NCI-H1105 treated with DMSO at 0.1 percent for 48 hours (cell line): ENCODE measurements at regions not wholly inside any gene's neighbourhood (a gene's known extent, or its start where the extent isn't known, plus 50 kb on each side); places are given as distances from the start of the nearest gene placed in this dataset.

Experiments used
- DNase-seq: peaks from one replicate; lab custom pipeline; 2025; lab: John Stamatoyannopoulos, UW

DNA sequence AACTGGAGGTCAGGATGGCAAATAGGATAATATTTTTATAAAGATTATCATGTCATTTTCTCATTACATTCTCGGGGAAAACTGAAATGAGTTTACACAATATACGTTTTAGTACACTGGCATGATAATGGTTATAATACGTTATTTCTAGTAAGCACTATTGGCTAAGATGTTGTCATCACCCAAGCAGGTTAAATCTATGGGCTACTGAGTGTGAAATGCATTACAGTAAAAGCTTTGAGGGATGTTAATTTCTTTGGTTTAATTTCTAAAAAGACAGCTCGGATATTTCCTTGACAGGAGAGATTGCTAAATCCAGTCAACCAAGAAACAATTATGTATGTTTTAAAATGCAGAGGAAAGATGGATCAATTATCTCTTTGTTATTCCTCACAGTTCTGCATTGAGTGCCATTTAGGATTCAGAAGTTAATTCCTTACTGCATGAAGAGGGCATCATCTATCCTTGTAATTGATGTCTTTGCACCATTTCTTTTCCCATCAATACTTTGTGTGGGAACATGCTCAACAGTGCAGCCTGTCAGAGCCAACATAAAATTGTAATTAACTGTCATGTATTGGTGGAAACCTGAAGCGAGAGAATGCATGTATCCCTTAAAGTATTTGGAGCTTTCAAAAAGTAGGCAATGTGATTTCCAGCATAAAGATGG, 222.4 kb upstream of the ZP4 start:
- DNase-seq = no peak

DNA sequence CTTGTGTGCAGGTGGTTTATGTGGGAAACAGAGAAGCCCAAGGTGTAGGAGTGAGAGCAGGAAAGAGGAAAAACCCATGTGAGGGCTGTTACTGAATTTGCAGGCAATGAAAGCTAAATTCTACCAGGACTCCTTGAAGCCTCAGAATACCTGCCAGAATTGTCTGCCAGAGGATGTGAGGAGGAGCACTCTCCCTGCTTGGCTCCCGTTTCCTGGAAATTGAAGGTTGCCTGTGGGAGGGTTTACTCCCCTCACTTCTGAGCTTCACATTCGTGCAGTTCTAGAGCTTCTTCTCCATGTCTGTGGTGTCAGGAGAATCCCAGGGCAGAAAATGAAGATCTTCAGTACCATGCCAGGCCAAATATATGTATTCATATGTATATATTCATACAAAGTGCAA, 220.8 kb upstream of the ZP4 start:
- no peak for DNase-seq

- no peak for DNase-seq
Observed at GRCh38 chr1:238111081-238111480, 220.4 kb upstream of the ZP4 start.

DNA sequence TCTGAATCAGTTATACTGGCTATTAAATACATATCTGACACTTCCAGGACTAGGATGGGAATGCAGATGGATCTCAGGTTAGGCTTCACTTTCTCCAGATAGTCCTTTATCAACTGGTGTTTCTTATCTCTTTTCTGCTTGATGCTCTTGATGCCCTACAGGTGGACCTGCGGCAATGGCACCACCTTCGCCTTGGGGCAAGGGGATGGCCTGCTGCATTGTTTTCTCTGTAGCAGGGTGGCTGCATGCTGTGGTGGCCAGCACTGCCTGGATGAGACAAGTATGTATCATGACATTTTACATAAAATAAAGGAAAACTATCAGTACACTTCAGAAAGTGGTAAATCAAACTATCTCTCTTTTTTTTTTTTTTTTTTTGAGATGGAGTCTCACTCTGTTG, 217.7 kb upstream of the ZP4 start:
- DNase-seq = no peak

DNA sequence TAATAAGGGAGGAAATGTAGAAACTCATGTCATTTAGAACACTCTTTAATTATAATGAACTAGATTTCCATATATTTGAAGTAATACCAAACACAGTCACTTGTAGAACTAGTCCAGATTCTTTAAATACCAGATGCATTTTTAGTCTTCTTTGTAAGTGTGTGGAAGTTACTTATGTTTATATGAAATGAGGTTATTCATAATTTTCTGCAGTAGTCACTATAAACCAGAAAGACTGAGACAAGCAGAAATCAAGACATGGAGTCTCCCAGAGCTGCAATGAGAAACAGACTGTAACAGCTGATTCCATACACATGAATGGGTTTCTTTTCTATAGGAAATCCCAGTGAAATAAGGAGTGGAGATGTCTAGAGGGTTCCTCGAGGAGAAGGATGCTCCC, 216.6 kb upstream of the ZP4 start:
- no peak for DNase-seq

- no peak for DNase-seq
Observed at GRCh38 chr1:238104752-238105151, 214.0 kb upstream of the ZP4 start.

- no peak for DNase-seq
Observed at GRCh38 chr1:238101923-238102322, 211.2 kb upstream of the ZP4 start.

DNA sequence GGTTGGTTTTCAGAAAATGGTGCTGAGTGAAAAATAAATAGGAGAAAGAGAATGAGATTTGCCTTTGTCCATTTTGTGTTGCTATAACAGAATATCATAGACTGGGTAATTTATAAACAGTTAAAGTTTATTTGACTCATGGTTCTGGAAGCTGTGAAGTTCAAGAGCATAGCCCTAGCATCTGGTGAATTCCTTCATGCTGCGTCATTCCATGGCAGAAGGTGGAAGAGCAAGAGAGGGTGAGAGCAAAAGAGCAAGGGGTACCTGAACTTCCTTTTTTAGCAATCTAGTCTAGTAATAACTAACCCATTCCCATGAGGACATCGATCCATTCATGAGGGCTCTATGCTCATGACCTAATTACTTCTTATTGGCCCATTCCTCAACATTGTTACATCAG, 209.1 kb upstream of the ZP4 start:
- no peak for DNase-seq

- DNase-seq = no peak
Observed at GRCh38 chr1:238089615-238090014, 198.9 kb upstream of the ZP4 start.

- peak; percentile 16 for DNase-seq
Observed at GRCh38 chr1:238088560-238089290, 198.0 kb upstream of the ZP4 start.

- DNase-seq = no peak
Observed at GRCh38 chr1:238073991-238074390, 183.3 kb upstream of the ZP4 start.

- DNase-seq = no peak
Observed at GRCh38 chr1:238071061-238071460, 180.3 kb upstream of the ZP4 start.

DNA sequence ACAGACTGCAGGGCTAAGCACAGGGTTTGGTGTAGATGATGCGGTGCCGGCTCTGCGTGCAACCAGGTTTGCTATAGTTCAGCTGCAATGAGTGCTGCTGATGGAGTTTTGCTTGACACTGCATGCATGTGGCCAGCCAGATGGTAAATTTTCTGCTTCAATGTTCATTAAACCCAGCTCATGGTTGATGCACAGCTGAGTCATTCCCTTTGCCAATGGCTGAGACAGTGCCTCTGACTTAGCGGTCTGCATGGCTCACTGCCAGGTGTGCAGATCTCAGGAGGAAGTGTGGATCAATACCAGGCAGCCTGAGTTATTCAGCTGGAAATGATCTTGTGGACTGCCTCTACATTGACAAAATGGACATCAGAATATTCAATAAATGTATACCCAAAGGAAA, 172.7 kb upstream of the ZP4 start:
- DNase-seq = no peak

DNA sequence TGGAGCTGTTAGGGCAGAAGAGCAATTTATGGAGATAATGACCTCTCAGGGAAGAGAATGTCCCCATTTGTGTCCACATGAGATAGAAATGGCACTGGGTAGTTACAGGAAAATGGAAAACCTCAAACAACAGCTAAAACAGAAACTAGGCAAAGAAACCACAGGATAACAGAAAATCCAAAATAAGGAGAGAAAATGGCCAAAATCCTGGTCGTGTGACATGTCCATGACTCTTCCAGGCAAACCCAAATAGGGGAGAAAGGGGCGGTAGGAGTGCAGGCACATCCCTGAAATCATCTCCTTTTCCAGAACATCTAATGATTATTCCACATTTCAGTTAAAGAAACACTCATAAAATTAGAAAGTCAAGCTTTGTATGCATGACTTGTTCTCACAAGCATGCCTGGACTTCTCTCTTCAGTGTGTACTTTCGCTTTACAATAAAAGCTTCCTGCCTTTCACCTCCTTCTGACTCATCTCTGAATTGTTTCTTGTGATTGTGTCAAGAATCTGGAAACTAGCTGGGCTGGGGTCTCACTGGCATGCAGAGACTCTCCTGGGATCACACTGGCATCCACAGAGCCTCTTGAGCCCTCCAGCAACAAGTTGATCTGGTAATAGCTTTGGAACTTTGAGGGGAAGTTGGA, 171.4 kb upstream of the ZP4 start:
- no peak for DNase-seq

- DNase-seq = no peak
Observed at GRCh38 chr1:238060061-238060460, 169.3 kb upstream of the ZP4 start.

DNA sequence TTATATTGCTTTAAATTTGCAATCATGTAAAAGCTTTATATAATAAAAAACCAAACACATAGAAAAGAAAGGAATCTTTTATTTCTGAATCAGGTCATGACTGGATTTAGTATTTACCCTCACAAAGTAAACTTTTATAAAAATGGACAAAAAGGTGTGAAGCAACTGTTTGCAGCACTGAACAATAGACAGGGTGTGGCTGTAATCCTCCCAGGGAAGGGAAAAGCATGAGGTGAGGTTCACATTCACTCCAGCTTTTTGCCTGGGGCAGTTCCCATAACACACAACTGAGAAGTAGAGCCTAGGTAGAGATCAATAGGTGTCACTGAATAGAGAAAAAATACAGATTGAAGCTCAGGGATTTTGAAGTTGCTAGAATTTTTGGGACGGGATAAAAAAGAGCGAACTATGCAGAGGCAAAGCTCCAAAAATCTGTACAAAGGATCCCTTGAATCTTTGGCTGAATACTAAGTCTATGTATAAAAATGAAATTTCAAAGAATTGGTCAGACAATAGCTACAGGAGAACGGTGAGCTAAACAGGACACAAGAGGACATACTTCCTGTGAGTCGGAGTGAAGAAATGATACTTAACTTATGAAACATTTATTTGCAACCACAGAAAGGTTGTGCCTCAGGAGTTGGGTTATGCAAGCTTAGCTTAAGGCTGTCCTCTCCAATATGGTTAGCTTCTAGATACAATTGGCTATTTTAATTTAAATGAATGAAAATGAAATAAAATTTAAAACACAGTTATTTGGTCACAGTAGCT, 162.0 kb upstream of the ZP4 start:
- no peak for DNase-seq

DNA sequence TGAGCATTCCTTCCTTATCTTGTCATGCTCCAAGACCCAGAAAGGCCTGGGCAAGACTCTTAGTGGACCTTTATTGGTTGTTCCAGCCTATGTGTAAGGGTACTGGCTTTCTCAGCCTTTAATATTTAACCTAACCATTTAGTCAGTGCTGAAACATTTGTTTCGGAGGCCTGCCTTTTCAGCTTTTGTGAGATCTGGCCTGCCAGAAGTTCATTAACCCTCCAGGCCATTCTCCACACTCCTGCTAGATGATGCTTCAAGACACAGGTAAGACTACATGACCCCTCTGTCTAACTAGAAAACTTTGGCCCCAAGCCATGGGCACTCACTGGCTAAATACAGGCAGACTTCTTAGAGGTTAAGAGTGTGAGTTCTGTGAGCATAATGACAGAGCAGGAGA, 138.4 kb upstream of the ZP4 start:
- DNase-seq = no peak

GRCh38 chr1:238027366-238027765, 136.6 kb upstream of the ZP4 start:
- no peak for DNase-seq

DNA sequence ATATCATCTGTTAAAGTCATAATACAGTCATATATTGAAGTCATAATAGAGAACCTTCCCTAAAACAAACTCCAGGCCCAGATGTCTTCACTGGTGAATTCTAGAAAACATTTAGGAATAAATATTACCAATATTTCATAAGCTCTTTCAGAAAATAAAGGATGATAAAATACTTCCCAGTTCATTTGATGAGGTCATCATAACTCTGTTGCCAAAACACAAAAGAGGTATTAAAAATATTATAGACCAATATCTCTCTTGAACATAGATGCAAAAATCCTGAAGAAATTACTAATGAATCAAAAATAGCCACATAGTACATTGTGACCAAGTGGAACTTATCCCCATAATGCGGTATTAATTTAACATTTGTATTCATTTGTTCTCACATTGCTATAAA, 132.4 kb upstream of the ZP4 start:
- no peak for DNase-seq

GRCh38 chr1:238018214-238018613, 127.5 kb upstream of the ZP4 start:
- DNase-seq = no peak

- DNase-seq = no peak
Observed at GRCh38 chr1:238006779-238007178, 116.1 kb upstream of the ZP4 start.

GRCh38 chr1:238005116-238005515, 114.4 kb upstream of the ZP4 start:
- no peak for DNase-seq

- DNase-seq = no peak
Observed at GRCh38 chr1:238001818-238002217, 111.1 kb upstream of the ZP4 start.
